GM12891 (cell line): ENCODE measurements at regions not wholly inside any gene's neighbourhood (a gene's known extent, or its start where the extent isn't known, plus 50 kb on each side); places are given as distances from the start of the nearest gene placed in this dataset.

Experiments used
- POLR2A ChIP-seq: IDR thresholded peaks from 2 replicates; pipeline ENCODE4 v1.6.1; 2011; ENCODE audit warnings: low read depth, low read length, control low read depth
- POLR2AphosphoS5 ChIP-seq: IDR thresholded peaks from 2 replicates; pipeline ENCODE4 v1.6.1; 2011; ENCODE audit warnings: low read depth, low read length, control low read depth
- SPI1 ChIP-seq: IDR thresholded peaks from 2 replicates; pipeline ENCODE4 v1.6.1; 2011; ENCODE audit warnings: low read depth, low read length, control low read depth
- TAF1 ChIP-seq: IDR thresholded peaks from 2 replicates; pipeline ENCODE4 v1.6.1; 2011; ENCODE audit warnings: low read depth, low read length, control low read depth

- TF ChIP-seq POLR2A (no peak), POLR2AphosphoS5 (no peak), SPI1 (no peak), TAF1 (no peak)
Observed at GRCh38 chr10:28457110-28457509, 75.8 kb upstream of the WAC start.
